Pancreas (tissue), 10 donors: ENCODE measurements at regions not wholly inside any gene's neighbourhood (a gene's known extent, or its start where the extent isn't known, plus 50 kb on each side); places are given as distances from the start of the nearest gene placed in this dataset.

Experiments used
- ATAC-seq, 4 donors: fragments of 200-7000 bp; cut with Tn5 transposase; one replicate each; pipeline versions ENCODE4 v1.8.0 to v1.9.1; 2020; ENCODE audit warnings: mild to moderate bottlenecking in 4 of 4, moderate library complexity in 4 of 4
- DNase-seq, 6 donors: peaks; one replicate each; pipeline ENCODE4 v3.0.0-alpha.2; 2020
- FAIRE-seq: peaks from 2 replicates; lab custom pipeline; 2012; peaks lifted over from hg19 to GRCh38; lab: Jason Lieb, UNC
- H3K27ac ChIP-seq, 4 donors: fragments of 200-600 bp; sonication (generic); 1 replicate in 3 of 4; 2 replicates in 1 of 4; pipeline versions ENCODE4 v1.5.0 to v1.8.0; 2020
- H3K27me3 ChIP-seq, 4 donors: fragments of 200-600 bp; one replicate each; pipeline ENCODE4 v1.8.0; 2021
- H3K36me3 ChIP-seq, 3 donors: fragments of 200-600 bp; sonication (generic) in 1 of 3; one replicate each; pipeline versions ENCODE4 v1.5.0 to v1.8.0; 2020 to 2021
- H3K4me1 ChIP-seq, 3 donors: fragments of 200-600 bp; one replicate each; pipeline ENCODE4 v1.8.0; 2021
- H3K4me3 ChIP-seq, 4 donors: fragments of 200-600 bp; sonication (generic) in 2 of 4; one replicate each; pipeline versions ENCODE4 v1.5.0 to v1.8.0; 2020 to 2021
- H3K9me3 ChIP-seq, 4 donors: fragments of 200-600 bp; one replicate each; pipeline ENCODE4 v1.8.0; 2021
- CTCF ChIP-seq, 4 donors: fragments of 200-600 bp; sonication (generic) in 3 of 4; IDR thresholded peaks; one replicate each; pipeline versions ENCODE4 v1.5.0 to v1.8.0; 2021; ENCODE audit warnings: antibody characterized with exemption in 4 of 4
- WGBS, 2 donors: extraction: QIAGEN DNeasy Blood & Tissue Kit; methylation state at CpG; one replicate each; pipeline ENCODE4 v1.1.7; 2013; 5-methylcytosine and 5-hydroxymethylcytosine counted together
- intact Hi-C, 3 donors: fragments of 100-400 bp; cut with DNase I; formaldehyde crosslinking; loops; one replicate each; pipeline versions ENCODE4 v1.11.1 to v1.14.2; 2022
- donor health status: healthy with polysubstance abuse.
- donor health status: DM: no; HTN: no; CAD: no; lungs with moderate emphysema.
- donor health status: DM: no; HTN: no; CAD: no.
- donor health status: control.
- donor health status: control.
- donor health status: Bipolar disorder and iron deficiency.
- donor health status: DM: yes; HTN: yes; CAD: no.
- donor health status: DM: no; HTN: no; CAD: no.
- donor health status: DM: no; HTN: no; CAD: no.
- donor health status: DM: yes; HTN: yes; CAD: no.

DNA sequence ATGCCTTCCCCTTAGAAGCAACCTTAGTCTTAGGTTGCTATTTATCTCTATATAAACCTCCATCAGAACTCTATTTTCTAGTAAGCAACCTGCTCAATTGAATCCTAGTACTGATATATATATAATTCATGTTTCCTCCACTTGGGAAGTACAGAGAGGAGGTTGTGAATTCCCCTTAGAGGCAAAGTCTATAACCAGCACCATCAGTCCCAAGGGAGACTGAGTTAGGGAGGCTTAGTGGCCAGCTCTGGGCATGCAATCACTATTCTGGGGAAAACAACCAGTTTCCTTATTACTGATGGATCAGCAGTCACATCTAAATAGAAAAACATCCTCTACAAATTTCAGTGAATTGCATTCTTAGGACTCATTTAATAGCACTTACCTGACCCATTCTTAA is 489.1 kb downstream of the RMST start:
- DNase-seq = no peak

GRCh38 chr12:97957109-97957508 is 494.5 kb downstream of the RMST start:
- Histone ChIP-seq H3K27me3 (no peaks in the 10 kb centered on the region), H3K4me1 (no peaks in the 10 kb centered on the region), H3K9me3 (no peaks in the 10 kb centered on the region), H3K36me3 (no peaks in the 10 kb centered on the region), H3K4me3 (no peak overlapping the region), H3K27ac (no peak overlapping the region)
- DNase-seq (no peak), ATAC-seq (no peak), FAIRE-seq (no peak)
- intact Hi-C loops = no loop called here
- 46 to 72% methylated on average over 1 of the region's 1 CpG for WGBS, 2 donors
- no peak for TF ChIP-seq CTCF (IDR thresholded peaks at IDR 0.05)

More for the DNA sequence above, 489.1 kb downstream of the RMST start:
- H3K27me3 ChIP-seq = no peaks in the 10 kb centered on the region
- H3K4me3 ChIP-seq = no peak overlapping the region
- intact Hi-C loops = no loop called here
- FAIRE-seq (no peak), ATAC-seq (no peak)
- H3K27ac ChIP-seq = no peak overlapping the region
- no peaks in the 10 kb centered on the region for H3K4me1 ChIP-seq
- TF ChIP-seq CTCF (IDR thresholded peaks at IDR 0.05) = no peak
- H3K36me3 ChIP-seq = no peaks in the 10 kb centered on the region
- no peaks in the 10 kb centered on the region for H3K9me3 ChIP-seq

GRCh38 chr12:97960225-97960624 is 497.6 kb downstream of the RMST start:
- 65 to 81% methylated on average over 3 of the region's 3 CpGs for WGBS, 2 donors
- H3K4me3 ChIP-seq = no peak overlapping the region
- H3K27me3 ChIP-seq = no peaks in the 10 kb centered on the region
- H3K27ac ChIP-seq = no peak overlapping the region
- intact Hi-C loops = no loop called here
- no peaks in the 10 kb centered on the region for H3K36me3 ChIP-seq
- TF ChIP-seq CTCF (IDR thresholded peaks at IDR 0.05) = no peak
- ATAC-seq = no peak
- no peak for FAIRE-seq
- DNase-seq = no peak
- H3K9me3 ChIP-seq = no peaks in the 10 kb centered on the region
- H3K4me1 ChIP-seq = no peaks in the 10 kb centered on the region

GRCh38 chr12:97960741-97961608 is 498.4 kb downstream of the RMST start:
- Histone ChIP-seq H3K27me3 (no peaks in the 10 kb centered on the region), H3K4me3 (no peak overlapping the region), H3K36me3 (no peaks in the 10 kb centered on the region), H3K27ac (no peak overlapping the region), H3K4me1 (no peaks in the 10 kb centered on the region), H3K9me3 (no peaks in the 10 kb centered on the region)
- 41 to 57% methylated on average over 5 of the region's 5 CpGs for WGBS, 2 donors
- DNase-seq (peak in 2 of 6 donors; percentile 5 to 51), ATAC-seq (peak; percentile 63 to 80 (median 68)), FAIRE-seq (no peak)
- peak; percentile 55 to 62 (median 56) for TF ChIP-seq CTCF (IDR thresholded peaks at IDR 0.05)
- intact Hi-C loops = no loop called here

DNA sequence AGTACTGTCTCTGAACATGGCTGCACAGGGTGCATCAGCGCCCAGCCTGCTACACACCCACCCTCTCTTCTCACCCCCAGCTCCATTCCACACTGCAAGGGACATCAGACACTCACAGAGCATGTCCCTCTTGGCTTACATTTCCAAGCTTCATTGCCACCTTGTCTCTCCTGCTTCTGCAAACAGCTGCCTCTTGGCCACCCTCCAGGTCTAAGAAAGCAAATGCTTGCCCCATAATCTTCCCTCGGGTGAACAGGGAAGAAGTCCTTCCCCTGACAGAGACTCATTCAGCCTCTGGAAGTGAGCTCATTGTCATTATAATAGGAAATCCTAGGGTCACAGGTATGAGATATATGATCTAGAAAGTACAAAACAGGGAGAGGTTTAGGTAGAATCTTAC is 505.2 kb downstream of the RMST start:
- ATAC-seq (peak in 1 of 4 donors; percentile 25), DNase-seq (no peak)

More for the DNA sequence above, 505.2 kb downstream of the RMST start:
- FAIRE-seq = no peak
- H3K4me3 ChIP-seq = no peak overlapping the region
- TF ChIP-seq CTCF (IDR thresholded peaks at IDR 0.05) = no peak
- no peaks in the 10 kb centered on the region for H3K4me1 ChIP-seq
- intact Hi-C loops = no loop called here
- H3K27me3 ChIP-seq = no peaks in the 10 kb centered on the region
- 42% methylated on average over 2 of the region's 2 CpGs for WGBS, 2 donors
- H3K27ac ChIP-seq = no peak overlapping the region
- no peaks in the 10 kb centered on the region for H3K9me3 ChIP-seq
- no peaks in the 10 kb centered on the region for H3K36me3 ChIP-seq
